Astrocyte of the spinal cord (primary cell): ENCODE measurements at regions not wholly inside any gene's neighbourhood (a gene's known extent, or its start where the extent isn't known, plus 50 kb on each side); places are given as distances from the start of the nearest gene placed in this dataset.

Source experiments
- DNase-seq: peaks from one replicate; pipeline ENCODE4 v3.0.0; 2011; ENCODE audit warnings: low read depth, low spot score
- H3K4me3 ChIP-seq: 2 replicates; pipeline ENCODE4 v1.5.1; 2011; ENCODE audit warnings: low read depth, mild to moderate bottlenecking, low read length, moderate library complexity
- in situ Hi-C: cut with HindIII; loops from 2 replicates; pipeline ENCODE4 v1.10.0; 2017; ENCODE audit warnings: low sequenced_read_pairs
- TF ChIP-seq, protein P1 (sequence below): IDR thresholded peaks from 2 replicates; pipeline ENCODE4 v1.5.1; 2012; ENCODE audit warnings: low read depth, mild to moderate bottlenecking, low read length, inconsistent platforms

DNA sequence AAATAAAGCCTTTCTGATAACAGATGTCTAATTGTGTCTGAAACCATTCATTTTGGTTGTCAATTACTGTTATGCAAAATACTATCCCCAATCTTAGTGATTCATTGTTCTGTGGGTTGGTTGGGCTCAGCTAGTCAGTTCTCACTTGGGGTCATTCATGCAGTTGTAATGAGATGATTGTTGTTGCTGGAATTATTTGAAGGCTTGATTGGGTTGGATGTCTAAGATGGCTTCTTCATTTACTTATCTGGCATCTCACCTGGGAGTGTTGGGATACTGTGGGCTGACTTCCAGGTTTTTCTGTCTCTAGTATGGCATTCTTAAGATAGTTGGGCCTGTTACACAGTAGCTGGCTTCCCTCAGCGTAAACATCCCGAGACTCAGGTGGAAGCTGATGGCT lies 217.8 kb upstream of the B3GALT2 start:
- TF ChIP-seq, protein P1, sequence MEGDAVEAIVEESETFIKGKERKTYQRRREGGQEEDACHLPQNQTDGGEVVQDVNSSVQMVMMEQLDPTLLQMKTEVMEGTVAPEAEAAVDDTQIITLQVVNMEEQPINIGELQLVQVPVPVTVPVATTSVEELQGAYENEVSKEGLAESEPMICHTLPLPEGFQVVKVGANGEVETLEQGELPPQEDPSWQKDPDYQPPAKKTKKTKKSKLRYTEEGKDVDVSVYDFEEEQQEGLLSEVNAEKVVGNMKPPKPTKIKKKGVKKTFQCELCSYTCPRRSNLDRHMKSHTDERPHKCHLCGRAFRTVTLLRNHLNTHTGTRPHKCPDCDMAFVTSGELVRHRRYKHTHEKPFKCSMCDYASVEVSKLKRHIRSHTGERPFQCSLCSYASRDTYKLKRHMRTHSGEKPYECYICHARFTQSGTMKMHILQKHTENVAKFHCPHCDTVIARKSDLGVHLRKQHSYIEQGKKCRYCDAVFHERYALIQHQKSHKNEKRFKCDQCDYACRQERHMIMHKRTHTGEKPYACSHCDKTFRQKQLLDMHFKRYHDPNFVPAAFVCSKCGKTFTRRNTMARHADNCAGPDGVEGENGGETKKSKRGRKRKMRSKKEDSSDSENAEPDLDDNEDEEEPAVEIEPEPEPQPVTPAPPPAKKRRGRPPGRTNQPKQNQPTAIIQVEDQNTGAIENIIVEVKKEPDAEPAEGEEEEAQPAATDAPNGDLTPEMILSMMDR: no peak
- in situ Hi-C loops: no loop called here
- no peak overlapping the region for H3K4me3 ChIP-seq
- no peak for DNase-seq

DNA sequence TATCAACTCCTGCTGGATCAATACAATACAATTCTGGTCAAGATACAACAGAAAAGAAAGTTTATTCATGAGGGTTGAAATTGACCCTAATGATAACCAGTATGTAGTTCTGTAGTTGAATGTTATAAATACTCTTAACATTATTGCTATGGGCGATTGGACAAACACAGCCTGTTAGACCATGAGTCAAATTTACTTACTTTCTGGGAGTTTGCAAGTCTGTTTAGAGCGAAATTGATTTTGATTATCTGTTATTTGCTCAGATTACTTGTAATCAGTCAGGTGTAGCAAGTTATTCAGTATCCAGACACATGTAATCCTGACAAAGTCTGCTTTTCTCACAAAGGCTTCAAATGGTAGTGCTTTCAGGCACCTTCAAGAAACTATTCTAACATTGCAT lies 216.6 kb upstream of the B3GALT2 start:
- no peak for DNase-seq
- TF ChIP-seq, protein P1: no peak
- in situ Hi-C loops: no loop called here
- no peak overlapping the region for H3K4me3 ChIP-seq

DNA sequence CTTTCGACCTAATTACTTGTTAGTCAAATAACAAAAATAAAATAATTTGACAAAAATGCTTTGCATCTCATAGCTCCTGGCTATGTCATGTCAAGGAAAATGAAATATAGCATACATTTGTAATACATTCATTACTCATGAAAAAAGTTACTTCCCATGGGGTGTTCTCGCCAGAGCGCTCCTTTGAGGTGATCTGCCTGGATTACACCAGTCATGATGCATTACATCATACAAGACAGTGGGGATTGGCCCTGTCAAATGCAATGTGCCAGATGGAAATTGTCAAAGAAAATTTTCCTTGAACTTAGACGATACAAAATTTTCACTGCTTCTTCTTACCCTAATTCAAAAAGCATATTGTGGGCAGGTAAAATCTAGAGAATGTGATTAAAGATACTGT lies 215.6 kb upstream of the B3GALT2 start:
- TF ChIP-seq, protein P1: no peak
- DNase-seq: no peak
- in situ Hi-C loops: no loop called here
- no peak overlapping the region for H3K4me3 ChIP-seq

DNA sequence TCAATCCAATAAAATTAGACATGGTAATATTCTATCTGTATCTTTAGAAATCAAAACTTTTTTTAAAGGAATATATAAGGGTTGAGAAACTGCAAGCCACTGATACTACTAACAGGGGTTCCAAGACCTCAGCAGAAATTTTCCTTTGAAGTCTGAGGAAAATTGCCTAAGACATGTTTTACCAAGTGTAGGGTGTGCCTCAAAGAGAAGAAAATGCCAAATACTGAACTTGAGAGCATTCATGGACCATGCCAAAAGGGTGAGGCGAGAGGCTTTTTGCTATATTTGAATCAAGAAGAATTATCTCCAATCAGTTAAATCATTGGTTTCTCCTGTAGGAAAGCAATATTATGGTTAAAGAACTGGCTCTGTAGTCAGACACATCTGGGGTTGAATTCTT lies 207.9 kb upstream of the B3GALT2 start:
- no peak for DNase-seq
- in situ Hi-C loops: no loop called here
- no peak overlapping the region for H3K4me3 ChIP-seq
- TF ChIP-seq, protein P1: no peak

DNA sequence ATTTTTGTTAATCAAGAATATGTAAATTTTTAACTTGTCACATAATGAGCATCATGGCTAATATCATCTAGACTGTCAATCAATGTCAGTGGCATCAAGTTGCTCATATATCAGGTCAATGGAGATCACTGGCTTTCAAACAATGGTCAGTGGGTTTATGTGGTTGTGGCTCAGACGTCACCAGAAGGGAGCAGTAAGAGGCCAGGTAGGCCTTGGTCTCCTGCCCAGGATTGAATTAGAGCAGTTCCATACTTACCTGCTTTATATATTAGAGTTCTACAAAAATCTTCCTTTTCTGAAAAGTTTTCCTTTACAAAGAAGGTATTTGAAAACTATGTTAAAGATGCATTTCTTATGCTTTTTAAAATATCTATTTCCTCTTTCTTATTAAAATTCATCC lies 206.3 kb upstream of the B3GALT2 start:
- in situ Hi-C loops: no loop called here
- no peak for DNase-seq
- TF ChIP-seq, protein P1: no peak
- H3K4me3 ChIP-seq: no peak overlapping the region

DNA sequence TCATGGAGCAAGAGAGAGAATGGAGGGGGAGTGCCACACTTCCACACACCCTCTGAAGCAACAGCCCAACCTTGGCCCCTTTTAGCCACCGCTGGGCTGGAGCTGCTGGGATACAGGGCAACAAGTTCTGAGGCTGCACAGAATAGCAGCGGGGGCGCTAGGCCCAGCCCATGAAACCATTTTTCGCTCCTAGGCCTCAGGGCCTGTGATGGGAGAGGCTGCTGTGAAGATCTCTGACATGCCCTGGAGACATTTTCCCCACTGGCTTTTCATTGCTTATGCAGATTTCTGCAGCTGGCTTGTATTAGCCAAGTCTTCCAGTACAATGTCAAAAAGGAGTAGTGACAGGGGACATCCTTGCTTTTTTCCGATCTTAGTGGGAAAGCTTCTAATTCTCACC lies 202.3 kb upstream of the B3GALT2 start:
- DNase-seq: no peak
- H3K4me3 ChIP-seq: no peak overlapping the region
- TF ChIP-seq, protein P1: no peak
- in situ Hi-C loops: no loop called here

DNA sequence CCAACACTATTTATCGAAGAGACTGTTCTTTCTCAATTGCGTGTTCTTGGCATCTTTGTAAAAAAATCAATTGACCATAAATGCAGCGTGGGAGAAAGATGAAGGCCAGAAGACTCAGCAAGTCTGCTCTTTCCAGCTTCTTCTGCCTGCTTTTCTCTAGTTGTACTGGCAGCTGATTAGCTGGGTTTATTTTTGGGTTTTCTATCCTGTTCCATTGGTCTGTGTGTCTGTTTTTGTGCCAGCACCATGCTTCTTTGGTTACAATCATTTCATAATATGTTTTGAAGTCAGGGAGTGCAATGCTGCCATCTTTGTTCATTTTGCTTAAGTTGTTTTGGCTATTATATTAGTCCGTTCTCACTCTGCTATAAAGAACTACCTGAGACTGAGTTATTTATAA lies 201.8 kb upstream of the B3GALT2 start:
- TF ChIP-seq, protein P1: no peak
- in situ Hi-C loops: no loop called here
- H3K4me3 ChIP-seq: no peak overlapping the region
- DNase-seq: no peak
